ENCODE measurements at regions not wholly inside any gene's neighbourhood (a gene's known extent, or its start where the extent isn't known, plus 50 kb on each side); places are given as distances from the start of the nearest gene placed in this dataset.

DNA sequence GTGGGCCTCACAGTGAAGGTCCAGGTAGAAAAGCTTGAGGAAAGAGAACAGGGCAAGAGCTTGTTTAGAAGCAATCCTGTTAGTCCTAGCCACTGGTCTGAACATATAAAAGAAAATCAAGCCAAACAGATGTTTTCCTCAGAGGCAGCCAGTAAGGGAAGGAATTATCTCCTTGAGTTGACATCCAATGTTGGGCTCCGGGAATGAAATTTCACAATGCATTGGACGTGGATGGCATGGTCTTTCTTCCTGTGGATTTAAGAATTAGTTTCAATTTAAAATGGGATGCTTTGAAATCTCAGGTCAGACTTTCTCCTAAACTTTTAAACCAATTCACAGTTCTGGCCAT lies 92.1 kb downstream of the ACKR3 start:
- DNase-seq (ENCODE audit: insufficient read length, low spot score) (no peak), FAIRE-seq (no peak)
- TF ChIP-seq POLR2A (IDR thresholded peaks at IDR 0.05; ENCODE audit: low read depth, low read length) (no peak), PAX5 (IDR thresholded peaks at IDR 0.05; ENCODE audit: insufficient read depth, low read length, severe bottlenecking) (no peak), SPI1 (IDR thresholded peaks at IDR 0.05; ENCODE audit: low read depth, low read length) (no peak), POLR2AphosphoS5 (IDR thresholded peaks at IDR 0.05; ENCODE audit: low read depth, low read length) (no peak), TAF1 (IDR thresholded peaks at IDR 0.05; ENCODE audit: low read depth, low read length) (no peak), POU2F2 (IDR thresholded peaks at IDR 0.05; ENCODE audit: low read depth, low read length) (no peak)

- FAIRE-seq (no peak), DNase-seq (ENCODE audit: insufficient read length, low spot score) (no peak)
- no peak for TF ChIP-seq SPI1 (IDR thresholded peaks at IDR 0.05; ENCODE audit: low read depth, low read length)
- TF ChIP-seq POLR2A (IDR thresholded peaks at IDR 0.05; ENCODE audit: low read depth, low read length) = no peak
- TF ChIP-seq PAX5 (IDR thresholded peaks at IDR 0.05; ENCODE audit: insufficient read depth, low read length, severe bottlenecking) = no peak
- no peak for TF ChIP-seq POLR2AphosphoS5 (IDR thresholded peaks at IDR 0.05; ENCODE audit: low read depth, low read length)
Observed at GRCh38 chr2:236662231-236663185, 92.9 kb downstream of the ACKR3 start.

DNA sequence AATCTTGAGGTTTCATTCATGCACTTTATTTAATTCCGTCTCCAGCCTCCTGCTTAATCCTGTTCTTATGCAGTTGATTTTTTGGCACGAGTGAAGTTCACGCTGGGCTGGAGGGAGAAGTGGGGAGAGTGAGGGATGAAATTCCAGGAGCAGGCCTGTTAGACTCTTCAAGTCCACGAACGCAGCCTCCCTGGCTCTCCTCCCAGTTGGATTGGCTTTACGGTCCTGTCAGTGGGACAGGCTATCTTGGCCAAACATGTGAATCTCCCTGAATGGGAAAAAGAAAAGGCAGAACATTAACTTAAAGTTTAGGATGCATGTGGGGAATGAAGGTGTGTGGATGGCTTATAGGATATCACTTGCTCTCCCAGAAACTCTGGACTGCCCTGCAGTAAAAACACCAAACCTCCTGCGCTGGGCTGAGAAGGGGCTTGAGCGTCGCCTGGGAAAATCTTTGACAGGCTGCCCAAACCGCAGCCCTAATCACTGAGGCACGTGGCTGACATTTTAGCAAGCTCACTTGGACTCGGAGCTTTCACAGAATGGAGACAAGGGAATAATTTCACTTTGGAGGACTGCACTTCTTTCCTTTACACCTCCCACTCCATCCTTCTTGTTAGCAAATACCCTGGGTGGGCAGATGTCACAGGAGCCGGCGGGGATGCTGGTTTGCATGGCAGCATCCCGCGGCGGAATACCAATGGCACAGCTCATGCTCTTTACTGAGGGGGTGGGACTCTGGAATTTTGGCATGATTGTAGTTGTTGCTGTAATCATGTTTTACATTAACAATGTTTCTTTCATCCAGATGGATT lies 93.9 kb downstream of the ACKR3 start:
- FAIRE-seq (no peak), DNase-seq (ENCODE audit: insufficient read length, low spot score) (no peak)

GRCh38 chr2:236664136-236664535 lies 94.5 kb downstream of the ACKR3 start:
- no peak for DNase-seq (ENCODE audit: insufficient read length, low spot score)
- no peak for FAIRE-seq
- TF ChIP-seq POLR2AphosphoS5 (IDR thresholded peaks at IDR 0.05; ENCODE audit: low read depth, low read length) (no peak), TAF1 (IDR thresholded peaks at IDR 0.05; ENCODE audit: low read depth, low read length) (no peak), SPI1 (IDR thresholded peaks at IDR 0.05; ENCODE audit: low read depth, low read length) (no peak), POU2F2 (IDR thresholded peaks at IDR 0.05; ENCODE audit: low read depth, low read length) (no peak), POLR2A (IDR thresholded peaks at IDR 0.05; ENCODE audit: low read depth, low read length) (no peak), PAX5 (IDR thresholded peaks at IDR 0.05; ENCODE audit: insufficient read depth, low read length, severe bottlenecking) (no peak)

More for the DNA sequence above, 93.9 kb downstream of the ACKR3 start:
- TF ChIP-seq POLR2AphosphoS5 (IDR thresholded peaks at IDR 0.05; ENCODE audit: low read depth, low read length) (no peak), SPI1 (IDR thresholded peaks at IDR 0.05; ENCODE audit: low read depth, low read length) (no peak), PAX5 (IDR thresholded peaks at IDR 0.05; ENCODE audit: insufficient read depth, low read length, severe bottlenecking) (no peak), TAF1 (IDR thresholded peaks at IDR 0.05; ENCODE audit: low read depth, low read length) (no peak), POLR2A (IDR thresholded peaks at IDR 0.05; ENCODE audit: low read depth, low read length) (no peak), POU2F2 (IDR thresholded peaks at IDR 0.05; ENCODE audit: low read depth, low read length) (no peak)

DNA sequence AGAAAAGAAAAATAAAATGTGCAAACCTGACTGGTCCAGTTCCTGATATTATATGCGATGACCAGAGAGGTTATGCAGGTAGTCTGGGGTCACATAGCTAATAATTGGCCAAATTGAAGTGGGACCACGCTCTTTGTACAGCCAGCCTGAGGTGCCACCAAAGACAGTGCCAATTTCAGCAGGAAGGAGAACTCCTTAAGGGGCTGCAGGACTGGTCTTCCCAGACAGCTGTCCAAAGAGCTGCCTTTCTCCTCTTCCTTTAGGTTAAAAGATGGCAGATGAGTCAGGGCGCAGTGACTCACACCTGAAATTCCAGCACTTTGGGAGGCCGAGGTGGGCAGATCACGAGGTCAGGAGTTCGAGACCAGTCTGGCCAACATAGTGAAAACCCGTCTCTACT lies 95.5 kb downstream of the ACKR3 start:
- no peak for DNase-seq (ENCODE audit: insufficient read length, low spot score)
- no peak for TF ChIP-seq POLR2A (IDR thresholded peaks at IDR 0.05; ENCODE audit: low read depth, low read length)
- TF ChIP-seq POLR2AphosphoS5 (IDR thresholded peaks at IDR 0.05; ENCODE audit: low read depth, low read length) = no peak
- no peak for TF ChIP-seq PAX5 (IDR thresholded peaks at IDR 0.05; ENCODE audit: insufficient read depth, low read length, severe bottlenecking)
- no peak for TF ChIP-seq POU2F2 (IDR thresholded peaks at IDR 0.05; ENCODE audit: low read depth, low read length)
- no peak for FAIRE-seq

DNA sequence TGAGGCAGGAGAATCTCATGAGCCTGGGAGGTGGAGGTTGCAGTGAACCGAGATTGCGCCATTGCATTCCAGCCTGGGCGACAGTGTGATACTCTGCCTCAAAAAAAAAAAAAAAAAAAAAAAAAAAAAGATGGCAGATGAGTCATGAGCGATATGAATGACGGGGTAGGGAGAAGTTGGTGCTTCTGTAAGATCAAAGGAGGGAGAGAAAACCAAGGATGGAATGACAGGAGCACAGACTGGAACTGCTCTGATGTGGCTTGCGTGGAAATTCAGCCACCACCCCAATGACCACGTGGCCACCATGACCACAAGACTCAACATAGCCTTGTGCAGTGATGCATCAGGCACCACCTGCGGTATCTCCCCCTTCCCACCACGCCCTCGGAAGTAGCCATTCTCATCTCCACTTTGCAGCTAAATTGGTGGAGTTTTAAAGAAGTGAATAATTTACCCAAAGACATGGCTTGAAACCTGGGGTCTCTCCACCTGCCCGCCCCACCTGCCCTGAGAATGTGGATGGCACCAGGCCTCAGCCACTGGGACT lies 96.0 kb downstream of the ACKR3 start:
- no peak for DNase-seq (ENCODE audit: insufficient read length, low spot score)
- TF ChIP-seq TAF1 (IDR thresholded peaks at IDR 0.05; ENCODE audit: low read depth, low read length) (no peak), POU2F2 (IDR thresholded peaks at IDR 0.05; ENCODE audit: low read depth, low read length) (no peak), SPI1 (IDR thresholded peaks at IDR 0.05; ENCODE audit: low read depth, low read length) (no peak), PAX5 (IDR thresholded peaks at IDR 0.05; ENCODE audit: insufficient read depth, low read length, severe bottlenecking) (no peak), POLR2A (IDR thresholded peaks at IDR 0.05; ENCODE audit: low read depth, low read length) (no peak), POLR2AphosphoS5 (IDR thresholded peaks at IDR 0.05; ENCODE audit: low read depth, low read length) (no peak)
- no peak for FAIRE-seq

DNA sequence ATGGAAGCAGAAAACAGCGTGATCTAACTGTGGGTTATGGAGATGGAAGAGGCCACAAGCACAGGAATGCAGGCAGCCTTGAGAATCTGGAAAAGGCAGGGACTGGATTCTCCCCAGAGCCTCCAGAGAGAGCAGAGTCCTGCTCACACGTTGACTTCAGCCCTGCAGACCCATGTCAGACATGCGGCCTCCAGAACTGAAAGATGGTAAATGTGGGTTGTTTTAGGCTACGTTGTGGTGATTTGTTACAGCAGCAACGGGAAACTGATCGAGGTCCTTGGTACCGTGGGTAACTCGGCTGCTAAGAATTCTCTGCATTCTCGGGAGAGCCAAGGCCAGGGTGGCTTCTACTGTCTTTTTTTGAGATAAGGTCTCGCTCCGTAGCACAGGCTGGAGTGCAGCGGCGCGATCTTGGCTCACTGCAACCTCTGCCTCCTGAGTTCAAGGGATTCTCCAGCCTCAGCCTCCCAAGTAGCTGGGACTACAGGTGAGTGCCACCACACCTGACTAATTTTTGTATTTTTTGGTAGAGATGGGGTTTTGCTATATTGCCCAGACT lies 97.1 kb downstream of the ACKR3 start:
- TF ChIP-seq POU2F2 (IDR thresholded peaks at IDR 0.05; ENCODE audit: low read depth, low read length) (no peak), POLR2AphosphoS5 (IDR thresholded peaks at IDR 0.05; ENCODE audit: low read depth, low read length) (no peak), PAX5 (IDR thresholded peaks at IDR 0.05; ENCODE audit: insufficient read depth, low read length, severe bottlenecking) (no peak), SPI1 (IDR thresholded peaks at IDR 0.05; ENCODE audit: low read depth, low read length) (no peak), TAF1 (IDR thresholded peaks at IDR 0.05; ENCODE audit: low read depth, low read length) (no peak), POLR2A (IDR thresholded peaks at IDR 0.05; ENCODE audit: low read depth, low read length) (no peak)
- FAIRE-seq (no peak), DNase-seq (ENCODE audit: insufficient read length, low spot score) (no peak)

GRCh38 chr2:236667526-236667925 lies 97.9 kb downstream of the ACKR3 start:
- TF ChIP-seq PAX5 (IDR thresholded peaks at IDR 0.05; ENCODE audit: insufficient read depth, low read length, severe bottlenecking) (no peak), POLR2A (IDR thresholded peaks at IDR 0.05; ENCODE audit: low read depth, low read length) (no peak), POU2F2 (IDR thresholded peaks at IDR 0.05; ENCODE audit: low read depth, low read length) (no peak), POLR2AphosphoS5 (IDR thresholded peaks at IDR 0.05; ENCODE audit: low read depth, low read length) (no peak), SPI1 (IDR thresholded peaks at IDR 0.05; ENCODE audit: low read depth, low read length) (no peak), TAF1 (IDR thresholded peaks at IDR 0.05; ENCODE audit: low read depth, low read length) (no peak)
- FAIRE-seq (no peak), DNase-seq (ENCODE audit: insufficient read length, low spot score) (no peak)
